HCT116 (cell line): ENCODE measurements at regions not wholly inside any gene's neighbourhood (a gene's known extent, or its start where the extent isn't known, plus 50 kb on each side); places are given as distances from the start of the nearest gene placed in this dataset.

ENCODE experiments used
- ATAC-seq: fragments of 200-7000 bp; cut with Tn5 transposase; 2 replicates; pipeline ENCODE4 v1.9.1; 2020; ENCODE audit warnings: mild to moderate bottlenecking, moderate library complexity
- BruUV-seq: library from RNA; stranded (reverse); fragments of 400-500 nt; replicated peaks from 2 replicates; lab custom pipeline; 2021; lab: Mats Ljungman, UMichigan
- CTCF ChIA-PET: fragments of 300-600 bp; sonication (Branson Sonifier 250); formaldehyde crosslinking; loops from one replicate; lab custom pipeline; 2021; ENCODE audit warnings: antibody characterized with exemption; lab: Charles Lee
- POLR2A ChIA-PET: fragments of 300-600, 350-600 bp; sonication (Branson Sonifier 250); formaldehyde crosslinking; loops from one replicate; lab custom pipeline; 2021; ENCODE audit warnings: antibody characterized with exemption; lab: Charles Lee
- RAD21 ChIA-PET, 2 experiments: fragments of 300-600 bp; sonication (Branson Sonifier 250); formaldehyde crosslinking; loops; one replicate each; lab custom pipeline; 2023; ENCODE audit warnings: low total read pairs in 2 of 2; ENCODE audit not compliant: uncharacterized antibody in 2 of 2, unreplicated experiment in 2 of 2, low non-redundant PET in 1 of 2; lab: Charles Lee
- DNase-seq: peaks from one replicate; pipeline ENCODE4 v3.0.0-alpha.2; 2010; ENCODE audit warnings: low read depth, low spot score
- H2AFZ ChIP-seq: fragments of 200-600 bp; shearing (Covaris generic), sonication (generic); 2 replicates; pipeline ENCODE4 v1.6.1; 2017; ENCODE audit warnings: low read depth, mixed run types, mixed read lengths, antibody characterized with exemption, low read length; ENCODE audit not compliant: poor library complexity, severe bottlenecking
- H3K27ac ChIP-seq: 2 replicates; pipeline ENCODE4 v1.5.1; 2012; ENCODE audit warnings: low read depth, low read length
- H3K27me3 ChIP-seq: fragments of 200-600 bp; sonication (generic); 2 replicates; pipeline ENCODE4 v1.6.1; 2016; ENCODE audit warnings: mixed run types, low read length, mixed read lengths; ENCODE audit not compliant: insufficient read depth
- H3K36me3 ChIP-seq, 2 experiments: fragments of 200-500 bp in 1 of 2; fragments of 200-600 bp in 1 of 2; sonication (Bioruptor generic) in 1 of 2; sonication (generic) in 1 of 2; 2 replicates each; pipeline versions ENCODE4 v1.5.1 to v1.6.1; 2014 to 2016; ENCODE audit warnings: low read length in 2 of 2, inconsistent platforms in 1 of 2, mixed read lengths in 1 of 2, mixed run types in 1 of 2; ENCODE audit not compliant: insufficient read depth in 2 of 2, control insufficient read depth in 1 of 2
- H3K4me1 ChIP-seq, 2 experiments: fragments of 200-600 bp in 1 of 2; sonication (generic) in 1 of 2; 2 replicates each; pipeline versions ENCODE4 v1.5.1 to v1.6.1; 2012 to 2017; ENCODE audit warnings: low read length in 2 of 2, inconsistent platforms in 1 of 2, mild to moderate bottlenecking in 1 of 2, mixed read lengths in 1 of 2, mixed run types in 1 of 2, moderate library complexity in 1 of 2; ENCODE audit not compliant: insufficient read depth in 2 of 2, control insufficient read depth in 1 of 2
- H3K4me2 ChIP-seq: fragments of 200-600 bp; sonication (generic); 2 replicates; pipeline ENCODE4 v1.6.1; 2017; ENCODE audit warnings: mixed run types, low read length, mixed read lengths
- H3K4me3 ChIP-seq, 2 experiments: fragments of 200-600 bp in 1 of 2; sonication (generic) in 1 of 2; replicated peaks in 1 of 2; 2 replicates each; pipeline ENCODE4 v1.5.1; 2011 to 2016; ENCODE audit warnings: low read length in 2 of 2, control low read depth in 1 of 2, low read depth in 1 of 2, mild to moderate bottlenecking in 1 of 2, mixed read lengths in 1 of 2, mixed run types in 1 of 2
- H3K79me2 ChIP-seq: fragments of 200-600 bp; sonication (generic); 2 replicates; pipeline ENCODE4 v1.6.1; 2017; ENCODE audit warnings: mild to moderate bottlenecking, mixed run types, low read length, moderate library complexity, mixed read lengths; ENCODE audit not compliant: insufficient read depth
- H3K9ac ChIP-seq: fragments of 200-600 bp; sonication (generic); 2 replicates; pipeline ENCODE4 v1.6.1; 2016; ENCODE audit warnings: low read length, mixed read lengths
- H3K9me2 ChIP-seq: fragments of 200-600 bp; sonication (generic), shearing (Covaris generic); 2 replicates; pipeline ENCODE4 v1.6.1; 2017; ENCODE audit warnings: mixed run types, mild to moderate bottlenecking, moderate library complexity; ENCODE audit not compliant: insufficient read depth
- H3K9me3 ChIP-seq, 2 experiments: fragments of 200-500 bp in 1 of 2; fragments of 200-600 bp in 1 of 2; sonication (Bioruptor generic) in 1 of 2; sonication (generic) in 1 of 2; 2 replicates each; pipeline ENCODE4 v1.6.1; 2014 to 2017; ENCODE audit warnings: low read length in 2 of 2, mixed read lengths in 2 of 2, inconsistent platforms in 1 of 2, low read depth in 1 of 2, mild to moderate bottlenecking in 1 of 2, mixed run types in 1 of 2, moderate library complexity in 1 of 2; ENCODE audit not compliant: control insufficient read depth in 1 of 2, insufficient read depth in 1 of 2
- H4K20me1 ChIP-seq: fragments of 200-600 bp; sonication (generic), shearing (Covaris generic); 2 replicates; pipeline ENCODE4 v1.6.1; 2017; ENCODE audit warnings: mixed run types, mild to moderate bottlenecking, moderate library complexity; ENCODE audit not compliant: insufficient read depth
- ATF3 ChIP-seq: IDR thresholded peaks from 2 replicates; pipeline ENCODE4 v1.6.1; 2012
- CBX3 ChIP-seq: IDR thresholded peaks from 2 replicates; pipeline ENCODE4 v1.6.1; 2012; ENCODE audit warnings: low read depth
- CEBPB ChIP-seq: IDR thresholded peaks from 2 replicates; pipeline ENCODE4 v1.6.1; 2012; ENCODE audit warnings: low read depth
- CTCF ChIP-seq, 3 experiments: fragments of 200-600 bp in 1 of 3; sonication (generic) in 1 of 3; IDR thresholded peaks in 2 of 3; conservative IDR thresholded peaks in 1 of 3; 2 replicates each; pipeline ENCODE4 v1.5.1; 2012 to 2017; ENCODE audit warnings: low read depth in 2 of 3, low read length in 2 of 3, antibody characterized with exemption in 1 of 3, borderline replicate concordance in 1 of 3, control low read depth in 1 of 3, mild to moderate bottlenecking in 1 of 3, mixed read lengths in 1 of 3, mixed run types in 1 of 3, moderate library complexity in 1 of 3; ENCODE audit not compliant: insufficient read depth in 1 of 3
- ELF1 ChIP-seq: IDR thresholded peaks from 2 replicates; pipeline ENCODE4 v1.6.1; 2012; ENCODE audit warnings: low read depth, borderline replicate concordance
- EZH2 ChIP-seq: fragments of 200-600 bp; sonication (generic); IDR thresholded peaks from 2 replicates; pipeline ENCODE4 v1.6.1; 2017; ENCODE audit warnings: antibody characterized with exemption, mixed run types
- EZH2phosphoT487 ChIP-seq: fragments of 200-600 bp; IDR thresholded peaks from 2 replicates; pipeline ENCODE4 v1.6.1; 2018; ENCODE audit warnings: antibody characterized with exemption, borderline replicate concordance
- FOSL1 ChIP-seq: IDR thresholded peaks from 2 replicates; pipeline ENCODE4 v1.6.1; 2012; ENCODE audit warnings: low read depth
- POLR2A ChIP-seq: IDR thresholded peaks from 2 replicates; pipeline ENCODE4 v1.7.0; 2011; ENCODE audit warnings: borderline replicate concordance; ENCODE audit not compliant: insufficient read depth, insufficient read length; ENCODE audit errors: extremely low read depth
- POLR2AphosphoS5 ChIP-seq: IDR thresholded peaks from 2 replicates; pipeline ENCODE4 v1.6.1; 2011; ENCODE audit warnings: mild to moderate bottlenecking, low read depth, low read length, moderate library complexity
- SIN3A ChIP-seq: IDR thresholded peaks from 2 replicates; pipeline ENCODE4 v1.6.1; 2012; ENCODE audit warnings: low read depth
- SP1 ChIP-seq: IDR thresholded peaks from 2 replicates; pipeline ENCODE4 v1.6.1; 2012; ENCODE audit warnings: low read depth
- SRF ChIP-seq: IDR thresholded peaks from 2 replicates; pipeline ENCODE4 v1.6.1; 2012; ENCODE audit warnings: low read depth
- TCF7L2 ChIP-seq: IDR thresholded peaks from 2 replicates; pipeline ENCODE4 v1.7.0; 2011; ENCODE audit warnings: borderline replicate concordance, inconsistent platforms; ENCODE audit not compliant: insufficient read depth, insufficient read length; ENCODE audit errors: extremely low read depth
- YY1 ChIP-seq: IDR thresholded peaks from 2 replicates; pipeline ENCODE4 v1.6.1; 2011; ENCODE audit warnings: low read length, low read depth, moderate library complexity, mild to moderate bottlenecking; ENCODE audit not compliant: insufficient replicate concordance; ENCODE audit errors: extremely low read depth
- ZBTB33 ChIP-seq: IDR thresholded peaks from 2 replicates; pipeline ENCODE4 v1.6.1; 2011; ENCODE audit warnings: mild to moderate bottlenecking, low read length, moderate library complexity; ENCODE audit not compliant: insufficient replicate concordance; ENCODE audit errors: extremely low read depth
- ZFX ChIP-seq: fragments of 450-650 bp; IDR thresholded peaks from 2 replicates; pipeline ENCODE4 v1.6.1; 2017
- ZNF274 ChIP-seq: fragments of 200-500 bp; sonication (Bioruptor generic); IDR thresholded peaks from 2 replicates; pipeline ENCODE4 v1.6.1; 2014; ENCODE audit warnings: mild to moderate bottlenecking, low read depth, low read length, inconsistent platforms
- intact Hi-C: fragments of 100-400 bp; cut with micrococcal nuclease; formaldehyde crosslinking; loops from 2 replicates; pipeline ENCODE4 v1.10.0; 2022

GRCh38 chr9:78542491-78543181 lies 245.7 kb downstream of the PSAT1 start:
- CTCF ChIA-PET: no interaction called here
- POLR2A ChIA-PET: no interaction called here
- Histone ChIP-seq H3K9ac (no peak overlapping the region), H3K9me2 (no peaks in the 10 kb centered on the region), H3K27me3 (no peaks in the 10 kb centered on the region), H3K79me2 (no peaks in the 10 kb centered on the region), H3K4me2 (no peak overlapping the region), H2AFZ (no peak overlapping the region), H3K4me3 (no peak overlapping the region), H3K4me1 (no peaks in the 10 kb centered on the region), H3K36me3 (no peaks in the 10 kb centered on the region), H3K27ac (no peak overlapping the region), H4K20me1 (no peaks in the 10 kb centered on the region), H3K9me3 (no peaks in the 10 kb centered on the region)
- intact Hi-C loops: no loop called here
- RAD21 ChIA-PET: no interaction called here
- TF ChIP-seq POLR2A (no peak), TCF7L2 (no peak), CEBPB (no peak), CTCF (IDR thresholded peaks at IDR 0.05 in 2 of 3, conservative IDR thresholded peaks at IDR 0.05 in 1 of 3; ENCODE audit: borderline replicate concordance in 1 of 3, insufficient read depth in 1 of 3, low read depth in 2 of 3, low read length in 2 of 3) (no peak), FOSL1 (no peak), EZH2phosphoT487 (no peak), ZFX (no peak), YY1 (no peak), SIN3A (no peak), EZH2 (no peak), ELF1 (no peak), CBX3 (no peak), SP1 (no peak), ATF3 (no peak), ZBTB33 (no peak), POLR2AphosphoS5 (no peak), ZNF274 (no peak), SRF (no peak)
- ATAC-seq (no peak), DNase-seq (no peak)
- BruUV-seq: no TSS peak
